OCI-M2 (cell line): ENCODE measurements at regions not wholly inside any gene's neighbourhood (a gene's known extent, or its start where the extent isn't known, plus 50 kb on each side); places are given as distances from the start of the nearest gene placed in this dataset.
"Not testable (repeated sequence)": the region's sequence is repeated elsewhere in the genome, so short reads cannot be mapped to it uniquely, and the experiment has no call there.

Source experiments
- DNase-seq: peaks from one replicate; lab custom pipeline; 2025; ENCODE audit not compliant: unreplicated experiment; lab: John Stamatoyannopoulos, UW

DNA sequence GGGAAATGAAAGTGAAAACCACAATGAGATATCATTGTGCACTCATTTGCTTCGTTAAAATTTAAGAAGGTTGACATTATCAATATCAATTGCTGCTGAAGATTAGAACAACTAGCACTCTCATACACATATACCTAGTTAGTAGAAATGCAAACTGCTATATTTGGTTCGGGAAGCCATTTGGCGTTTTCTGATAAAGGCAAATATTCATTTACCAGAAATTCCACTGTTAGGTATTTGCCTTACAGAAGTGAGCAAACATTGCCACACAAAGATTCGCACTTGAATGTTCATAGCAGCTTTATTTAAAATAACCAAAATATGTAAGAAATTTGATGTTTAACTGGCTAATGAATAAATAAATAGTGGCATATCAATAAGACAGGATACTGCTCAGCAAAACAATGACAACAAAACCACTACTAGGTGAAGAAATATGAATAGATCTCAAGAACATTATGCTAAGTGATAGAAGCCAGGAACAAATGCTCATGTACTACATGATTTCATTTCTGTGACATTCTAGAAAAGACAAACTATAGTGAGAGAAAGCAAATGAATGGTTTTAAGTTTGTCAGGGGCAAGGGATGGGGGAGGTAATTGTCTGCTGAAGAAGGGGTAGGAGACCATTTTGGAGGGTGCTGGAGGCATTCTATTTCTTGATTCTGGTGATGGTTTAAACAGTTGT, 387.8 kb downstream of the PTH2R start:
- DNase-seq, result no peak

DNA sequence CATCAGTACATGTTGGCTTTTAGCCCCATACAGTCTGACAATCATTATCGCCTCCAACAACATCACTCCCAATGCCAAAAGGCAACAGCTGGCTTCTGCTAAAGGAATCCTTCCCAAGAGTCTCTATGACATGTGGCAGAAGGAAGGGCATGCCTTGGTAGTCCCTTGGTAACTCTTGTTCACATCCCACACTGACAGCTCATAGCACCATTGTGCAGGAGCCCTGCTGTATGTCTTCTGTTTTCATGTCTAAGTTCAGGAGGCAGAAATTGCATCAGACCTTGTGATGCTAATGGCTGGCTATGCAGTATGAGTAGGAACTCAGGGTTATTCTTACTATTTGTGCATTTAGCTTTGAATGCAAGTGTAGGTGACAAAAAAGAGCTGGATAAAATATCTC, 392.1 kb downstream of the PTH2R start:
- DNase-seq, result no peak

DNA sequence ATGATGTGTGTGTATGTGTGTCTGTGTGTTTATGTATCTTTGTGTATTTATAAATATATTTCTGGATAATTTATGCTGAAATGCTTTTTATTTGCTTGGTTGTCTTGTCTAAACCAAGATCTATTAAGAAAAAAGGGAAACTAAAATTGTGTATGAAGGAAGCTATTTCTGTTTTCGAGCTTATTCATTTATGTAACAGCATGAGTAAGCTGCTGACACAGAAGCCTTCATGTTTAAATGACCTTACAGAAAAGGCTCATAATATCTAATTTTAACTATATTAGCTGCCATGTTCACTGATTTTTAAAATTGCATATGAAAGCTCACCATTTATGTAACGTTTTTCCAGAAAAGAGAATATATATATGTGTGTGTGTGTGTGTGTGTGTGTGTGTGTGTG, 392.8 kb downstream of the PTH2R start:
- DNase-seq, result no peak

DNA sequence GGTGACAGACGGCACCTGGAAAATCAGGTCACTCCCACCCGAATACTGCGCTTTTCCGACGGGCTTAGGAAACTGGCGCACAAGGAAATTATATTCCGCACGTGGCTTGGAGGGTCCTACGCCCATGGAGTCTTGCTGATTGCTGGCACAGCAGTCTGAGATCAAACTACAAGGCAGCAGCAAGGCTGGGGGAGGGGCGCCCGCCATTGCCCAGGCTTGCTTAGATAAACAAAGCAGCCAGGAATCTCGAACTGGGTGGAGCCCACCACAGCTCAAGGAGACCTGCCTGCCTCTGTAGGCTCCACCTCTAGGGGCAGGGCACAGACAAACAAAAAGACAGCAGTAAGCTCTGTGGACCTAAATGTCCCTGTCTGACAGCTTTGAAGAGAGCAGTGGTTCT, 394.3 kb downstream of the PTH2R start:
- not testable (repeated sequence) for DNase-seq

DNA sequence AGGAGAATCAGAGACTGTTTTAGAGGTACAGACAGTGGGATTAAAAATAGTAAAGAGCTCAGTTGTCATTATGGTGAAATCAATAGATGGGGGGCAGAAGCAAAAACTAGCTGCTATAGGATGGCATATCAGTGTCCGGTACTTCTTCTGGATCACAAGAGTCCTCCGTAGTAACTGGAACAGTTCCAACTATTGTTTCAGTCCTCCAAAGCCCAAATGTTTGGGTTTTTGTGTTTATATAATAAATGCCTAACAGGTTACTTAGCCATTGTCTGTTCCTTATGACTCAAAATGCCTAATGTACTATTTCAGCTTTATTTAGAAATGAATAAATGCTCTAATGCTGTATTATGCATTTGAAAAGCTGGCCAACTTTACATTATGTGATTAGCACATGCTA, 401.2 kb downstream of the PTH2R start:
- DNase-seq, result no peak

DNA sequence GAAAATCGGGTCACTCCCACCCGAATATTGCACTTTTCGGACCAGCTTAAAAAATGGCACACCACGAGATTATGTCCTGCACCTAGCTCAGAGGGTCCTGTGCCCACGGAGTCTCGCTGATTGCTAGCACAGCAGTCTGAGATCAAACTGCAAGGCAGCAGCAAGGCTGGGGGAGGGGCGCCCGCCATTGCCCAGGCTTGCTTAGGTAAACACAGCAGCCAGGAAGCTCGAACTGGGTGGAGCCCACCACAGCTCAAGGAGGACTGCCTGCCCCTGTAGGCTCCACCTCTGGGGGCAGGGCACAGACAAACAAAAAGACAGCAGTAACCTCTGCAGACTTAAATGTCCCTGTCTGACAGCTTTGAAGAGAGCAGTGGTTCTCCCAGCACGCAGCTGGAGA, 405.3 kb downstream of the PTH2R start:
- not testable (repeated sequence) for DNase-seq

DNA sequence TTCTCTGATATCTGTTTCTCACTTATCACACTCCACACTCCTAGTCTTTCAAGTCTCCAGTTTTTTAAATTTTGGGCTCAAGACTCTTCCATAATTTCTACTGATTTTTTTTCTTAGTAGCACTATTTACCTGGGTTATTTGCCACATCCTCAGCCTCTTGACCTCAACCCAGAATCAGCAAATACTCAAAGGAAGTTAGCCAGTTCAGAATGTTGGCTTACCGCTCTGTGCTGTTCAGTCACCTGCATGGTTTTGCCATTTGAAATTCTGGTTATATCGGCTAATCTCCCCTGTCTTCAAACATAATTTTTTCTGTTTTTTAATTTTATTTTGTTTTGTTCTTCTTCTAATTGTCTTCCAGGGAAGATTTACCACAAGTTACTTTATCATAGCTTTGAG, 412.6 kb downstream of the PTH2R start:
- no peak for DNase-seq

DNA sequence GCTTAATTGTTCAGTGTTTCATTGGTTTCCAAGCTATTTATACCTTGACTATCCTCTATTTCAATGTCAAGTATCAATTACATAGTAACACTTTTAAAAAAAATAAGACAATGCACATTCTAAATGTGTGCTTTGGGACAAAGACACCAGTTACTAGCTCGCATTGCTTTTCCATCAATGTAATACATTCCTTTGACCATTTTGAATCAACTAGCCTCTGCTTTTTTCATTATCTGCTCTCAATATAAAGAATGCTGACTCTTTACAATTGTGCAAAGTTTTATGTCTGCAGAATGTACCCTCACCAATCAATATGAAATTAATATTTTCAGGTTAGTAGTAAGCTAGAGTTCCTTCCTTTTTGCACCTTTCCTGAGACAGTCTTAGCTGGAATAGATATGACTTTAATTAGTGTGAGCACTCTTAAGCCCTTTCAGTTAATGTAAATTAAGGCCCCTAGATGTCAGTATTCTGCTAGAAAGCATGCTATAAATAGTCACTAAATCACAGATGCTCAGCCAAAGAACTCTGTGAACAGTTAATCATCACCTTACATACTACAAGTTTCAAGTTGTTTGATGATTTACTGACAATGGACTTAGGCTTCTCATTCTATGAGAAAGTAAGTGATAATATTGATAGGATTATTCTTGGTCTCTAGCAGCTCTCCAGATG, 413.6 kb downstream of the PTH2R start:
- no peak for DNase-seq

DNA sequence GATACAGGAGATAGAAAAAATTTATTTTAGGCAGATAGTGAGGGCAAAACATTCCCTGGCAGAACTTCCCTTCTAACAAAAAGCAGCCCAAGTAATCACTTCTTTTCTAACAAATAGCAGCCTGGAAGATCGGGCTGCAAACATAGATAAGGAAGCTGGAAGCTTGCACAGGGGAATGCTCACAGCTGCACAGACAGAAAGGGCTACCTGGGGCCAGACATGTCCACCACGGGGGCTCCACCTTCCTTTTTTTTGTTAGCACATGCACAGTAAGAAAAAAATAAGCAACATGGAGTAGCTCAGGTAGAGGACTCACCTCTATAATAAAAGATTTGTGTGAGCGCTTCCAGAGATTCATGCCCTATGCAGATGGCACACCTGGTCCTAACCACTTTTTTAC, 420.5 kb downstream of the PTH2R start:
- DNase-seq, result no peak

DNA sequence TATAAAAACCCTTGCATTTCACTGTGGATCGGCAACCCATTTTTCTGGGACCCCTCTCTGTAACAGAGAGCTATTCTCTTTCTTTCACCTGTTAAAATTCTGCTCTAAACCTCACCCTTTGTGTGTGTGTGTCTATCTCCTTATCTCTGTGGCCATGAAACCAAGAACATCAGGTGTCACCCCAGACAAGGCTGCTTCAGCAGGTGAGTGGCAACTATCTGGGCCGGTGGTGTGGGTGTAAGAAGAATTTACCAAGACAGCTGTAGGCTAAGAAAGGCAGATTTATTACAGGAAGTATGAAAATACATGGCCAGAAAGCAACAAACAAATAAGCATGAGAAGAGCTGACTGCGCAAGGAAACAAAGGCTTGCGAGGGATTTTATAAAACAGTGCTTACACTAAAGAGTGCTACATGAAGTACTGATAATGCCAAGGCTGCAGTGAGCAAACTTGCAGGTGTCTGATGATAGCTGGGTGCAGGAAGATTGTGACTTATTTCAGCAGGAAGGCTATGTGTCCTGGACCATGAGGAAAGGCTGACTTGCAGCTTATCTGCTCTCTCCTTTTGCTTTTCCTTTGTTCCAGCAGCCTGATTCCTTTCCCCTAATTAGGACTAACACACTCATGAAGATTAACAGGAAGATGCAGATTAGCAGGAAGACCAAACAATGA, 421.1 kb downstream of the PTH2R start:
- no peak for DNase-seq

DNA sequence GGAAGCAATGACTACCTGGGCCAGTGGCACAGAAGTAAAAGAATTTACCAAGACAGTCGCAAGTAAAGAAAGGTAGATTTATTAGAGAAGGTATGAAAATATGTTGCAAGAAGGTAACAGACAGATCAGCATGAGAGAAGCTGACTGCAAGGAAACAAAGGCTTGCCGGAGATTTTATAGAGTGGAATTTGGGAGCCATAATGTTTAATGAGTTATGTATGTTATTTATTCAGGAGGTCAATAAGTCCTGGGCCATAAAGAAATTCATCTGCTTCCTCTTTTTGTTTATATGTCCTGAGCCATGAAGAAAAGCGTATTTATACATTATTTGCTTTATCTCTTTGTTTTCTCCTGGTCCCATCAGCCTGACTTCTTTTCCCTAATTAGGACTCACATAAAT, 423.6 kb downstream of the PTH2R start:
- no peak for DNase-seq

DNA sequence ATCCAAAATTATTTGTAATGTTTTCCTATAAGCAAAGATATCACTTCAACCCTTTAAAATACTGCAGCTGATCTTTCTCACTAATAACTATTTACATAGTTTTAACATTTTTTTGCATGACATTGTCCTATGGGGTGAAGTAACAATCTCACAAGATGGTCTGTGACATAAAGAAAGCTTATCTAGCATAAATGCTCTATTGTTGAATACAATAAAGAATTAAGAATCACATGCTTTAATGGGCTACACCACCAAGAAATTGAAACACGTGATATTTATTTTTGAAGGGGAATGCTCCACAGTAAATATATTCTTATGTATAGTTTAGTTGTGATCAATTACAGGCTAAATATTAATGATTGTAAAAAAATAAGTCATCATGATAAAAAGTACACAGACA, 441.1 kb downstream of the PTH2R start:
- no peak for DNase-seq

DNA sequence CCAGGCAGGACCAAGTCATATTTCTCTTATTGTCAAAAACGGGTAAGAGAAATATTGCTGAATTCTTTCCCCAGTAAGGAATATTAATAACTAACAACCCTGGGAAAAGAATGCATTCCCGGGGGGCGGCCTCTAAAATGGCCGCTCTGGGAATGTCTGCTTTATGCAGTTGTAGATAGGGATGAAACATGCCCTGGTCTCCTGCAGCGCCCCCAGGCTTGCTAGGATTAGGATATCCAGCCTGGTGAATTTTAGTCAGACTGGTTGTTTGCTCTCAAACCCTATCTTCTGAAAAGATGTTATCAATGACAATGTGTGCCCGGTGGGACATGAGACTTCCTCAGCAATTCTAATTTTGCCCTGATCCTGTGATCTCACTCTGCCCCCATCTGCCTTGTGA, 448.1 kb downstream of the PTH2R start:
- DNase-seq, result no peak

DNA sequence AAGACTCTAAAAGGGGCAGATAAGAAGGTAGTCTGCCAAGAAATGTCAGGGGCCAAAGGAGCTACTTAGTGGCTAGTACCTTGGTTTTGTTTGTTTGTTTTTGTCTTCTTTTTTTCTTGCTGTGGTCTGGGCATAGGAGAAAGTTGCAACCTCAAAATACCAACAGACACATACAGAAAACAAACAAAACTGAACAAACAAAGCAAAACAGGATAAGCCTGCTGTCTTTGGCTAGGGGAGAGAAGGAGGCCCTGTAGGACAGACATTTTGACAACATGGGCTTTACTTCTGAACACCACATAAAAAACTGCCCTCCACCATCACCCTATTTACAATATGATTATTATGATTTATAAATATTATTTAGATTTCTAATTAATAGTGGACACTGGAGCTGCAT, 460.8 kb downstream of the PTH2R start:
- DNase-seq, result no peak

DNA sequence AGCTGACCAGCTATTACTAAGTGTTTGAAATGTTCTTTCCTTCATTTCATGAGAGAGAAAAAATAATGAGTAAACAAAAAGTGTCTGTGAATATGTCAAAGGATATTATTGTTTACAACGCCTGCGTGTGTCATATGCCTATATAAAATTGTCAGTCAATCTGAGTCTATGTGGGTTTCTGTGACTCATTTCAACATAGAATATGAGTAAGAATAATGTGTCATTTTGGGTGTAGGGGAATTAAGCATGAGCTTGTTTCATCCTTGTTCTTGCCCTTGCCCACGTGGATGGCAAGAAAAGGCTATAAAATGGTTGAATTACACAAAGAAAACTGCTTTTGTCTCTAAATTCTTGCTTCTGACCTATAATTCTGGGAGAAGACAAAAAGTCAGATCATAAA, 466.0 kb downstream of the PTH2R start:
- no peak for DNase-seq

DNA sequence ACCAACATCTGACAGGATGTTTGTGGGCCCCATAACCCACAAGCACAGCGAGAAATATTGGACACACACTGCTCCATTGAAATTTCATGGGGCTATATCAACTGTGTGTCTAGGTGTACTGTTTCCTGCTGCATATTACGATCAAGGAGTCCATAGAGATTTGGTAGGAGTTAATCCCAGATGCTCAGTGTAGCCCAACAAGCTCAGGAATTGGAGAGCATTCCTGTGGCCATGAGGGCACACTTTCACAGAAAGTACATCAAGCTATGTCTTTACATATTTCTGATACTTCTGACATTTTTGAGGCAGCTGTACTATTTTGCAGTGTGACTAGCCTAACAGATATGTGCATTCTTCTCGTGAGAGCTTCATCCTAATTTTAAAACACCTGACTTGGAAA, 473.1 kb downstream of the PTH2R start:
- no peak for DNase-seq

DNA sequence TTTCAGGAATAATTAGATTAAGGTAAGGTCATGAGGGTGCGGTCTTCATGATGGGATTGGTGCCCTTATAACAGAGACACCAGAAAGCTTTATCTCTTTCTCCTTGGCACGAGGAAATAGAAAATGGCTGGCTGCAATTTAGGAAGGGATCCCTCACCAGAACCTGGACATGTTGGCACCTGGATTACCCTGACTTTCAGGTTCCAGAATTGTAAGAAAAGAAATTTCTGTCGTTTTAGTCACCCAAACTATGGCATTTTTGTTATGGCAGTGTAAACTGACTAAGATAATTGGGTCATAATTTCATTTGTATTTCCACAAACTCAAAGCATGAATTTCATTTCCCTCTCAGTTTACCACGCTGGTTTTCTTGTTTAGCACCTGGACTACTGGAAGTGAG, 473.6 kb downstream of the PTH2R start:
- no peak for DNase-seq

DNA sequence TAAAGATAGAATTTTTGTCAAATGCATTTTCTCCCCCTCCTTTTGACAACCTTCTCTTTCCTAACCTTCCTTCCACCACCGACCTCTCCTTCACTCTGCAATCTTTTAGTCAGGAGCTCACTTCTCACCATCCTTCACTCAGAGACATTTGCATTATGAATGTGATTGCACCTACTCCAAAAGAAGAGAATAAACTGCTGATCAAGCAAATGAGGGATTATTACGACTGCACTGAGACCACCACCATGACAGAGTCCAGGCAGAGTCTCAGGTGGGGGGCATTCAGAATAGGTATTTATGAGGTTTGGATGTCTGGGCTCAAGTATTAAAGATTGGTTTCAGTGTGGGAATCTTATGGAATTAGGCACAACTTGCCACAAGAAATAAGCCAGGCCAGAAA, 483.9 kb downstream of the PTH2R start:
- DNase-seq, result no peak

DNA sequence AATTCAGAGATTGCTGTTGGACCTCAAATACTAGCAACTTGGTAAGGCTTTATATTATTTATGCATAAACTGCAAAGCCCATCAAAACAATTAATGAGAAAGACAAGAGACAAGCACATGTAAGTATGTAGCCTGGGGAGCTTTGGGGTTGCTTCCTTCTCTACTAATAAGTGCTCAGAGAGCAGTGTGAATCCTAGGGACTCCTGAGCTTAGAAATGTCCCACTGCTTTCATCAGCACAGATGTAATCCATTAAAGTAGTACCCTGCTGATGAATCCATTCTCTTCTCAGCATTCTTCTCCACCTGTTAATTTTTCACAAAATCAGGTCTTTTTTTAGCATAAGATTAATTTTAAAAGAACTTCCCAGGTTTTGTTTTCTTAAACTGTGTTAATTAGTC, 485.6 kb downstream of the PTH2R start:
- no peak for DNase-seq

DNA sequence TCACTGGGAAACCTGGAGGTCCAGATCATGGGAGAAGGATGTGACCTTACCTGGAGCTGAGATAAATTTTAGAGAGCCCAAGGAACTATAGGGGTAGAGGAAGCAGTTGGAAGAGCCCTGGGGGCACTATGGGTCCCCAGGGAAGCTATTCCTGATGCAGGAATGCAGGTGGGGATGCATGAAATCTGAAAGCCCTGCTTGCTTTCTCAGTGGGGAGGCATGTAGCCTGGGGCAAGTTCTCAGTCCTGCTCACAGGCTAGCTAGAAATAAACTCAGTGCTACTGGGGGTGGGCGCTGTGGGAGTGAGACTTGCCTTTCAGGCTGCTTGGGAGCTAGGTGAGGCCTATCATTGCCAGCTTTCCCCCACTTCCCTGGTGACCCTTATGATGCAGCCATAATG, 499.7 kb downstream of the PTH2R start:
- no peak for DNase-seq

DNA sequence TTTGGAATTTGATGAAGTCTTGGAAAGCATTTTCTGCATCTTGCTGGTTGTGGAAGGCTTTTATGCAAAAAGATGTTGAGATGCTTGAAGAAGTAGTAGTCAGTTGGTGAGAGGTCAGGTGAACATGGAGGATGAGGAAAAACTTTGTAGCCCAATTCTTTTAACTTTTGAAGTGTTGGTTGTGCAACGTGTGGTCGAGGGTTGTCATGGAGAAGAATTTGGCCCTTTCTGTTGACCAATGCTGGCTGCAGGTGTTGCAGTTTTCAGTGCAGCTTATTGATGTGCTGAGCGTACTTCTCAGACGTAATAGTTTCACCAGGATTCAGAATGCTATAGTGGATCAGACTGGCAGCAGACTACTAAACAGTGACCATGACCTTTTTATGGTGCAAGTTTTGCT, 508.4 kb upstream of the MAP2 start:
- no peak for DNase-seq

DNA sequence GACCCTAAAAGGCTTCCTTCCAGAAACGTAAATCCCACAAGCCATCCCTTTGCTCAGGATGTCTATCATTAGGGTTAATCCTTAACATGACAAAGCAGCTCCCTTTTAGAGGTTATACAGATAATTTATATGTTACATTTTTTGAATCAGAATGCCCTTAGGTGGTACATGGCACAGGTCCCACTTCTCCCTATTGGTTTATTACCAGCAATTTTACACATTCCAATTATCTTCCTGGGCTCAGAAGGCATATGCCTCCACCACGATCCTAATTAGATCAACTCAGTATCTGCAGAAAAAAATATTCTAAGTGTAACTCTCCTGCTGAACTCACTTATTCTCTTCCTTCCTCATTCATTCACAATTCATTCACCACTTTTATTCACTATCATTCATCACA, 507.0 kb upstream of the MAP2 start:
- DNase-seq, result no peak

DNA sequence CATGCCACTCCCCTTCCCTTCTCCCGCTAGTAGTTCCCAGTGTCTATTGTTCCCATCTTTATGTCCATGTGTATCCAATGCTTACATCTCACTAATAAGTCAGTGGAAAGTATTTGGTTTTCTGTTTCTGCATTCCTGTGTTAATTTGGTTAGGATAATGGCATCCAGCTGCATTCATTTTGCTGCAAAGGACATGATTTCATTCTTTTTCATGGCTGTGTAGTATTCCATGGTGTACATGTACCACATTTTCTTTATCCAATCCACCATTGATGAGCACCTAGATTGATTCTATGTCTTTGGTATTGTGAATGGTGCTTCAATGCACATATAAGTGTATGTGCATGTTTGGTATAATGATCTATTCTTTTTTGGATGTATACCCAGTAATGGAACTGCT, 502.5 kb upstream of the MAP2 start:
- not testable (repeated sequence) for DNase-seq
